ENCODE measurements at regions not wholly inside any gene's neighbourhood (a gene's known extent, or its start where the extent isn't known, plus 50 kb on each side); places are given as distances from the start of the nearest gene placed in this dataset.

- no peak for TF ChIP-seq CTCF (IDR thresholded peaks at IDR 0.05; ENCODE audit: low read depth, low read length)
- TF ChIP-seq POLR2A (IDR thresholded peaks at IDR 0.05; ENCODE audit: extremely low read depth, insufficient read length) = no peak
- TF ChIP-seq MYC (IDR thresholded peaks at IDR 0.05; ENCODE audit: low read depth, low read length) = no peak
- no peak for TF ChIP-seq MAX (IDR thresholded peaks at IDR 0.05; ENCODE audit: low read depth, low read length)
Observed at GRCh38 chr7:40987571-40987970, 715.3 kb downstream of the INHBA start.
